ENCODE measurements at regions not wholly inside any gene's neighbourhood (a gene's known extent, or its start where the extent isn't known, plus 50 kb on each side); places are given as distances from the start of the nearest gene placed in this dataset.
"Not testable (repeated sequence)": the region's sequence is repeated elsewhere in the genome, so short reads cannot be mapped to it uniquely, and the experiment has no call there.

DNA sequence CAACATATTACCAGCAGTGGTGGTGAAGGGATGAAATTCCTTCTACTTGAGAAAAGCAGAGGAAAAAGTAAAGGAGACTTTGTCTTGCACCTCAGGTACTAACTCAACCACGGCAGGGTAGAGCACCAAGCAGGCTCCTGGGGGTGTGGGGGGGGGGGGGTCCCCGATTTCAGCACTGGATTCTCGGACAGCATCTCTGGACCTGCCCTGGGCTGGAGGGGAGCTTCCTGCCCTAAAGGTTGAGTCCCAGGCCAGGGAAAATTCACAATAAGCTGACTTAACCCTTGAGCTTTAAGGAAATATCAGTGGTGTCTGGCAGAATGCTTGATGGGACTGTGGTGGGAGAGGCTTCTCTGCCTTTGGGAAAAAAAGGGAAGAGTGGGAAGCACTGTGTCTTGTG, 233.2 kb upstream of the CXADR start:
- no peaks in the 10 kb centered on the region for H3K4me1 ChIP-seq (ENCODE audit: control insufficient read depth, insufficient read depth, low read length)
- no peaks in the 10 kb centered on the region for H3K9me3 ChIP-seq (ENCODE audit: control insufficient read depth, low read length)
- WGBS, 2 experiments: 87 to 93% methylated on average over 3 of the region's 3 CpGs

DNA sequence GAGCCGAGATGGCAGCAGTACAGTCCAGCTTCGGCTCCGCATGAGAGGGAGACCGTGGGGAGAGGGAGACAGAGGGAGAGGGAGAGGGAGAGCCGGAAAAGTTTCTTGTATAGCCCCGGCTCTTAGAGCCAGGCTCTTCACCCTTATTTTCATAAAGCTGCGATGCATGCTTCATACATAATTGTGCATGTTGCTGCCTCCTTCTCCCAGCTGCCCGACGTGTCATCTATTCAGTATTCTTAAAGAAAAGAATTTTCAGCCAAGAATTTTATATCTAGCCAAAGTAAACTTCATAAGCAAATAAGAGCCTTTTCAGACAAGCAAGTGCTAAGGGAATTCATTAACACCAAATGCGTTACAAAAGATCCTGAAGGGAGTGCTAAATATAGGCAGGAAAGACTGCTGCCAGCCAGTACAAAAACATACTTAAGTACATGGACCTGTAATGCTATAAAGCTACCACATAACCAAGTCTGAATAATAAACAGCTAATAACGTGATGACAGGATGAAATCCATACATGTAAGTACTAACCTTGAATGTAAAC, 219.8 kb upstream of the CXADR start:
- H3K4me3 ChIP-seq (ENCODE audit: insufficient read depth, low read depth, low read length); H3K9me3 ChIP-seq (ENCODE audit: control insufficient read depth, low read length); H3K4me1 ChIP-seq (ENCODE audit: control insufficient read depth, insufficient read depth, low read length); H3K27ac ChIP-seq (ENCODE audit: insufficient read depth, low read depth, low read length, poor library complexity, severe bottlenecking); H3K27me3 ChIP-seq (ENCODE audit: control insufficient read depth, insufficient read depth, low read length, poor library complexity, severe bottlenecking); H3K36me3 ChIP-seq (ENCODE audit: control insufficient read depth, insufficient read depth, low read length): not testable (repeated sequence)
- WGBS, 2 experiments: 94 to 99% methylated on average over 11 of the region's 11 CpGs

More for the DNA sequence above, 233.2 kb upstream of the CXADR start:
- Histone ChIP-seq H3K27ac (ENCODE audit: insufficient read depth, low read depth, low read length, poor library complexity, severe bottlenecking) (no peak overlapping the region), H3K36me3 (ENCODE audit: control insufficient read depth, insufficient read depth, low read length) (no peaks in the 10 kb centered on the region), H3K27me3 (ENCODE audit: control insufficient read depth, insufficient read depth, low read length, poor library complexity, severe bottlenecking) (no peaks in the 10 kb centered on the region), H3K4me3 (ENCODE audit: insufficient read depth, low read depth, low read length) (no peak overlapping the region)

GRCh38 chr21:17295997-17296396, 216.8 kb upstream of the CXADR start:
- Histone ChIP-seq H3K27me3 (ENCODE audit: control insufficient read depth, insufficient read depth, low read length, poor library complexity, severe bottlenecking) (no peaks in the 10 kb centered on the region), H3K4me3 (ENCODE audit: insufficient read depth, low read depth, low read length) (no peak overlapping the region), H3K9me3 (ENCODE audit: control insufficient read depth, low read length) (no peaks in the 10 kb centered on the region), H3K36me3 (ENCODE audit: control insufficient read depth, insufficient read depth, low read length) (no peaks in the 10 kb centered on the region), H3K4me1 (ENCODE audit: control insufficient read depth, insufficient read depth, low read length) (no peaks in the 10 kb centered on the region), H3K27ac (ENCODE audit: insufficient read depth, low read depth, low read length, poor library complexity, severe bottlenecking) (no peak overlapping the region)
- WGBS, 2 experiments: 88 to 90% methylated on average over 5 of the region's 5 CpGs

DNA sequence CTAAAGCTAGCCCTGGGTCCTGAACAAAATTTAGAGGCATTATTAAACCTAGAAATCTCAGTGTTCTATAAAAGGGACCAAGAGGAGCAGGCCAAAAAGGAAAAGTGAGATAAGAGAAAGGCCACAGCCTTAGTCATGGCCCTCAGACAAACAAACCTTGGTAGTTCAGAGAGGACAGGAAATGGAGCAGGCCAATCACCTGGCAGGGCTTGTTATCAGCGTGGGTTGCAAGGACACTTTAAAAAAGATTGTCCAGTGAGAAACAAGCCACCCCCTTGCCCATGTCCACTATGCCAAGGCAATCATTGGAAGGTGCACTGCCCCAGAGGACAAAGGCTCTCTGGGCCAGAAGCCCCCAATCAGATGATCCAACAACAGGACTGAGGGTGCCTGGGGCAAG, 213.3 kb upstream of the CXADR start:
- not testable (repeated sequence) for H3K36me3 ChIP-seq (ENCODE audit: control insufficient read depth, insufficient read depth, low read length); H3K9me3 ChIP-seq (ENCODE audit: control insufficient read depth, low read length); H3K4me3 ChIP-seq (ENCODE audit: insufficient read depth, low read depth, low read length); H3K4me1 ChIP-seq (ENCODE audit: control insufficient read depth, insufficient read depth, low read length); H3K27me3 ChIP-seq (ENCODE audit: control insufficient read depth, insufficient read depth, low read length, poor library complexity, severe bottlenecking); H3K27ac ChIP-seq (ENCODE audit: insufficient read depth, low read depth, low read length, poor library complexity, severe bottlenecking)
- WGBS, 2 experiments: 88 to 95% methylated on average over 1 of the region's 1 CpG

- H3K27me3 ChIP-seq (ENCODE audit: control insufficient read depth, insufficient read depth, low read length, poor library complexity, severe bottlenecking); H3K27ac ChIP-seq (ENCODE audit: insufficient read depth, low read depth, low read length, poor library complexity, severe bottlenecking); H3K4me3 ChIP-seq (ENCODE audit: insufficient read depth, low read depth, low read length); H3K36me3 ChIP-seq (ENCODE audit: control insufficient read depth, insufficient read depth, low read length); H3K4me1 ChIP-seq (ENCODE audit: control insufficient read depth, insufficient read depth, low read length); H3K9me3 ChIP-seq (ENCODE audit: control insufficient read depth, low read length): not testable (repeated sequence)
- WGBS, 2 experiments: 78 to 92% methylated on average over 7 to 9 of the region's 9 CpGs
Observed at GRCh38 chr21:17327715-17328114, 185.1 kb upstream of the CXADR start.

DNA sequence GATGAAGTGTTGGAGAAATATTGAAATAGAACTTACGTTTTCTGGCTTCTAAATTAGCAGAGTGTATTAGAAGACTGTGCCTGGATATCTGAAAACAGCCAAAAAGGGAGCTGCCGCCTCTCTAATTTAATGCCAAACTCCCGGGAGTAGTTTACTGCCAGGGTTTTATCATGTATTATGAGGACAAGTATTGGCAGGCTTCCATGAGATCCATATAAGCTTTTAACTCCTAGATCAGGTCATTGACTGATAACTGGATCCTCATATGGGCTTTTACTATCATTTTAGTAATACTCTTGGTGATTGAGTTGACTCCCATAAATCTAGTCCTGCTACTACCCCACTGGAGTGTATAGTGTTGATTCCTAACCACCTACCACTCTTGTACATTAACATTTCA, 178.4 kb upstream of the CXADR start:
- no peaks in the 10 kb centered on the region for H3K27me3 ChIP-seq (ENCODE audit: control insufficient read depth, insufficient read depth, low read length, poor library complexity, severe bottlenecking)
- H3K9me3 ChIP-seq (ENCODE audit: control insufficient read depth, low read length): no peaks in the 10 kb centered on the region
- H3K4me3 ChIP-seq (ENCODE audit: insufficient read depth, low read depth, low read length): no peak overlapping the region
- H3K36me3 ChIP-seq (ENCODE audit: control insufficient read depth, insufficient read depth, low read length): no peaks in the 10 kb centered on the region
- no peak overlapping the region for H3K27ac ChIP-seq (ENCODE audit: insufficient read depth, low read depth, low read length, poor library complexity, severe bottlenecking)
- WGBS, 2 experiments: 89 to 95% methylated on average over 3 of the region's 3 CpGs
- no peaks in the 10 kb centered on the region for H3K4me1 ChIP-seq (ENCODE audit: control insufficient read depth, insufficient read depth, low read length)

- H3K4me1 ChIP-seq (ENCODE audit: control insufficient read depth, insufficient read depth, low read length): no peaks in the 10 kb centered on the region
- H3K36me3 ChIP-seq (ENCODE audit: control insufficient read depth, insufficient read depth, low read length): no peaks in the 10 kb centered on the region
- no peaks in the 10 kb centered on the region for H3K27me3 ChIP-seq (ENCODE audit: control insufficient read depth, insufficient read depth, low read length, poor library complexity, severe bottlenecking)
- 88 to 92% methylated on average over 3 of the region's 3 CpGs for WGBS, 2 experiments
- no peak overlapping the region for H3K27ac ChIP-seq (ENCODE audit: insufficient read depth, low read depth, low read length, poor library complexity, severe bottlenecking)
- H3K9me3 ChIP-seq (ENCODE audit: control insufficient read depth, low read length): no peaks in the 10 kb centered on the region
- H3K4me3 ChIP-seq (ENCODE audit: insufficient read depth, low read depth, low read length): no peak overlapping the region
Observed at GRCh38 chr21:17340081-17340480, 172.8 kb upstream of the CXADR start.

DNA sequence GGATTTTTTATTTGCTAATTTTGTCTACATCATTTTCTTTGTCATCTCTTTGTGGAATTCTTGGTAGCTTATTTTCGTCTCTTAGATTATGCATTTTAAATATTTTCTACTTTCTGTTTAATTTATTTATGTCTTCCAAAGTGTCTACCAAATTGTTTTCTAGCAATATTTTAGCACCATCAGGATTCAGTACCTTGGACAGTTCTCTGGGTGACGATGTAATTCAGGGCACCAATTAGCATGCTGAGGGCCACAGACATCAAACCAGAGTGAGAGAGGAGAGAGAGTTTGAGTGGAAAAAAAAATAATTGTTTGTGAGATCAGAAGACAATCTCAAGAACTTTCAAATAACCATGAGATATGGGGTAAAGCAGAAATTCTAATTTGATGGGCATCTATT, 169.8 kb upstream of the CXADR start:
- no peaks in the 10 kb centered on the region for H3K36me3 ChIP-seq (ENCODE audit: control insufficient read depth, insufficient read depth, low read length)
- WGBS, 2 experiments: 18 to 45% methylated on average over 1 to 2 of the region's 2 CpGs
- no peak overlapping the region for H3K27ac ChIP-seq (ENCODE audit: insufficient read depth, low read depth, low read length, poor library complexity, severe bottlenecking)
- no peak overlapping the region for H3K4me3 ChIP-seq (ENCODE audit: insufficient read depth, low read depth, low read length)
- H3K9me3 ChIP-seq (ENCODE audit: control insufficient read depth, low read length): no peaks in the 10 kb centered on the region
- no peaks in the 10 kb centered on the region for H3K4me1 ChIP-seq (ENCODE audit: control insufficient read depth, insufficient read depth, low read length)
- no peaks in the 10 kb centered on the region for H3K27me3 ChIP-seq (ENCODE audit: control insufficient read depth, insufficient read depth, low read length, poor library complexity, severe bottlenecking)

GRCh38 chr21:17348357-17348756, 164.5 kb upstream of the CXADR start:
- H3K4me3 ChIP-seq (ENCODE audit: insufficient read depth, low read depth, low read length): no peak overlapping the region
- H3K27ac ChIP-seq (ENCODE audit: insufficient read depth, low read depth, low read length, poor library complexity, severe bottlenecking): no peak overlapping the region
- 88 to 90% methylated on average over 3 of the region's 3 CpGs for WGBS, 2 experiments
- H3K36me3 ChIP-seq (ENCODE audit: control insufficient read depth, insufficient read depth, low read length): no peaks in the 10 kb centered on the region
- H3K9me3 ChIP-seq (ENCODE audit: control insufficient read depth, low read length): no peaks in the 10 kb centered on the region
- no peaks in the 10 kb centered on the region for H3K4me1 ChIP-seq (ENCODE audit: control insufficient read depth, insufficient read depth, low read length)
- H3K27me3 ChIP-seq (ENCODE audit: control insufficient read depth, insufficient read depth, low read length, poor library complexity, severe bottlenecking): no peaks in the 10 kb centered on the region

DNA sequence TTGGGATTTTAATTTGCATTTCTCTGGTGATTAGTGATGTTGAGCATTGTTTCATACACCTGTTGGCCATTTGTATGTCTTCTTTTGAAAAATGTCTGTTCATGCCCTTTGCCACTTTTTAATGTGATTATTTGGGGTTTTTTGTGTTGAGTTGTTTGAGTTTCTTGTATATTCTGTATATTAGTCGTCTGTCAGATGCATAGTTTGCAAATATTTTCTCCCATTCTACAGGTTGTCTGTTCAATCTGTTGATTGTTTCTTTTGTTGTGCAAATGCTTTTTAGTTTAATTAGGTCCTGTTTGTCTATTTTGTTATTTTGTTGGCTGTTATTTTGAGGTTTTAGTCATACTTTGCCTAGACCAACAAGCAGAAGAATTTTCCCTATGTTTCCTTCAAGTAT, 164.0 kb upstream of the CXADR start:
- 53 to 71% methylated on average over 1 of the region's 1 CpG for WGBS, 2 experiments
- Histone ChIP-seq H3K27ac (ENCODE audit: insufficient read depth, low read depth, low read length, poor library complexity, severe bottlenecking) (no peak overlapping the region), H3K27me3 (ENCODE audit: control insufficient read depth, insufficient read depth, low read length, poor library complexity, severe bottlenecking) (no peaks in the 10 kb centered on the region), H3K4me3 (ENCODE audit: insufficient read depth, low read depth, low read length) (no peak overlapping the region), H3K9me3 (ENCODE audit: control insufficient read depth, low read length) (no peaks in the 10 kb centered on the region), H3K4me1 (ENCODE audit: control insufficient read depth, insufficient read depth, low read length) (no peaks in the 10 kb centered on the region), H3K36me3 (ENCODE audit: control insufficient read depth, insufficient read depth, low read length) (no peaks in the 10 kb centered on the region)

- 98 to 100% methylated on average over 2 of the region's 2 CpGs for WGBS, 2 experiments
Observed at GRCh38 chr21:17351766-17352165, 161.1 kb upstream of the CXADR start.

More at GRCh38 chr21:17351766-17352165, 161.1 kb upstream of the CXADR start:
- H3K4me3 ChIP-seq (ENCODE audit: insufficient read depth, low read depth, low read length): no peak overlapping the region
- no peaks in the 10 kb centered on the region for H3K36me3 ChIP-seq (ENCODE audit: control insufficient read depth, insufficient read depth, low read length)
- no peaks in the 10 kb centered on the region for H3K9me3 ChIP-seq (ENCODE audit: control insufficient read depth, low read length)
- H3K27me3 ChIP-seq (ENCODE audit: control insufficient read depth, insufficient read depth, low read length, poor library complexity, severe bottlenecking): no peaks in the 10 kb centered on the region
- no peak overlapping the region for H3K27ac ChIP-seq (ENCODE audit: insufficient read depth, low read depth, low read length, poor library complexity, severe bottlenecking)
- no peaks in the 10 kb centered on the region for H3K4me1 ChIP-seq (ENCODE audit: control insufficient read depth, insufficient read depth, low read length)

All from ectodermal cell (in vitro differentiated cells).